Neural cell (in vitro differentiated cells): ENCODE measurements at regions not wholly inside any gene's neighbourhood (a gene's known extent, or its start where the extent isn't known, plus 50 kb on each side); places are given as distances from the start of the nearest gene placed in this dataset.

Source experiments
- H2AFZ ChIP-seq: fragments of 200-600, 300-800 bp; sonication (generic), shearing (Covaris generic); 2 replicates; pipeline ENCODE4 v1.6.0; 2014; ENCODE audit warnings: low read depth, mild to moderate bottlenecking, antibody characterized with exemption, low read length, moderate library complexity
- H3F3A ChIP-seq: fragments of 200-600 bp; shearing (Covaris generic); 2 replicates; pipeline ENCODE4 v1.6.1; 2016; ENCODE audit warnings: mild to moderate bottlenecking, moderate library complexity, mixed read lengths, antibody characterized with exemption, low read length; ENCODE audit not compliant: insufficient read depth, poor library complexity, severe bottlenecking
- H3K27ac ChIP-seq: fragments of 200-600, 300-800 bp; sonication (generic), shearing (Covaris generic); 2 replicates; pipeline ENCODE4 v1.5.1; 2014; ENCODE audit warnings: mild to moderate bottlenecking, low read length, moderate library complexity
- H3K27me3 ChIP-seq: fragments of 300-800, 200-600 bp; sonication (generic), shearing (Covaris generic); 2 replicates; pipeline ENCODE4 v1.6.0; 2014; ENCODE audit warnings: mild to moderate bottlenecking, low read depth, low read length, moderate library complexity; ENCODE audit not compliant: insufficient read depth
- H3K36me3 ChIP-seq: fragments of 300-800, 200-600 bp; sonication (generic), shearing (Covaris generic); 2 replicates; pipeline ENCODE4 v1.5.1; 2014; ENCODE audit warnings: mild to moderate bottlenecking, antibody characterized with exemption, low read length, moderate library complexity; ENCODE audit not compliant: insufficient read depth
- H3K4me2 ChIP-seq: fragments of 300-800, 200-600 bp; sonication (generic), shearing (Covaris generic); 2 replicates; pipeline ENCODE4 v1.6.0; 2014; ENCODE audit warnings: mild to moderate bottlenecking, low read length
- H3K4me3 ChIP-seq: fragments of 300-800, 200-600 bp; sonication (generic), shearing (Covaris generic); 2 replicates; pipeline ENCODE4 v1.5.1; 2014; ENCODE audit warnings: mild to moderate bottlenecking, low read length, moderate library complexity
- H3K79me2 ChIP-seq: fragments of 200-600 bp; shearing (Covaris generic); replicated peaks from 2 replicates; pipeline ENCODE4 v1.6.0; 2014; ENCODE audit warnings: mild to moderate bottlenecking, low read length, moderate library complexity; ENCODE audit not compliant: insufficient read depth
- H3K9ac ChIP-seq: fragments of 300-800, 200-600 bp; sonication (generic), shearing (Covaris generic); 2 replicates; pipeline ENCODE4 v1.6.1; 2016; ENCODE audit warnings: mild to moderate bottlenecking, low read length, mixed read lengths
- H3K9me2 ChIP-seq: fragments of 200-600 bp; shearing (Covaris generic); 2 replicates; pipeline ENCODE4 v1.6.1; 2016; ENCODE audit warnings: mild to moderate bottlenecking, low read length, mixed read lengths; ENCODE audit not compliant: insufficient read depth
- H3K9me3 ChIP-seq: fragments of 200-600, 300-800 bp; sonication (generic), shearing (Covaris generic); 2 replicates; pipeline ENCODE4 v1.6.1; 2016; ENCODE audit warnings: mild to moderate bottlenecking, mixed run types, low read length, moderate library complexity, mixed read lengths
- H4K20me1 ChIP-seq: fragments of 200-600 bp; shearing (Covaris generic); 2 replicates; pipeline ENCODE4 v1.6.1; 2016; ENCODE audit warnings: mild to moderate bottlenecking, mixed run types; ENCODE audit not compliant: insufficient read depth
- CTCF ChIP-seq: fragments of 450-650 bp; IDR thresholded peaks from 2 replicates; pipeline ENCODE4 v1.5.1; 2014; ENCODE audit warnings: antibody characterized with exemption, mild to moderate bottlenecking, moderate library complexity; ENCODE audit not compliant: poor library complexity, severe bottlenecking
- EP300 ChIP-seq: fragments of 450-650 bp; conservative IDR thresholded peaks from 2 replicates; pipeline ENCODE4 v1.6.1; 2014; ENCODE audit warnings: antibody characterized with exemption, mild to moderate bottlenecking, moderate library complexity; ENCODE audit not compliant: poor library complexity, severe bottlenecking
- EZH2 ChIP-seq: fragments of 200-600, 300-800 bp; shearing (Covaris generic), sonication (generic); IDR thresholded peaks from 2 replicates; pipeline ENCODE4 v1.6.1; 2014; ENCODE audit warnings: antibody characterized with exemption, low read length, borderline replicate concordance, mild to moderate bottlenecking; ENCODE audit not compliant: insufficient read depth, poor library complexity, severe bottlenecking
- MXI1 ChIP-seq: fragments of 450-650 bp; conservative IDR thresholded peaks from 2 replicates; pipeline ENCODE4 v1.6.1; 2014; ENCODE audit warnings: antibody characterized with exemption, mild to moderate bottlenecking; ENCODE audit not compliant: poor library complexity, severe bottlenecking
- POLR2AphosphoS5 ChIP-seq: IDR thresholded peaks from 2 replicates; pipeline ENCODE4 v1.6.1; 2012
- RAD21 ChIP-seq: fragments of 450-650 bp; conservative IDR thresholded peaks from 2 replicates; pipeline ENCODE4 v1.6.1; 2014; ENCODE audit warnings: antibody characterized with exemption, mild to moderate bottlenecking, moderate library complexity
- REST ChIP-seq: IDR thresholded peaks from 2 replicates; pipeline ENCODE4 v1.6.1; 2012; ENCODE audit warnings: borderline replicate concordance
- SMC3 ChIP-seq: fragments of 450-650 bp; conservative IDR thresholded peaks from 2 replicates; pipeline ENCODE4 v1.6.1; 2014; ENCODE audit warnings: antibody characterized with exemption, mild to moderate bottlenecking, moderate library complexity; ENCODE audit not compliant: poor library complexity
- TAF1 ChIP-seq: IDR thresholded peaks from 2 replicates; pipeline ENCODE4 v1.6.1; 2012; ENCODE audit warnings: low read depth

GRCh38 chr3:73210759-73211158 is 149.3 kb downstream of the EBLN2 start:
- Histone ChIP-seq H3K4me3 (no peak overlapping the region), H3K27me3 (no peaks in the 10 kb centered on the region), H3F3A (no peaks in the 10 kb centered on the region), H3K9ac (no peak overlapping the region), H3K79me2 (no peaks in the 10 kb centered on the region), H3K27ac (no peak overlapping the region), H3K4me2 (no peak overlapping the region), H3K9me3 (no peaks in the 10 kb centered on the region), H2AFZ (no peak overlapping the region), H3K9me2 (no peaks in the 10 kb centered on the region), H4K20me1 (no peaks in the 10 kb centered on the region), H3K36me3 (no peaks in the 10 kb centered on the region)
- TF ChIP-seq RAD21 (no peak), EP300 (no peak), EZH2 (no peak), MXI1 (no peak), CTCF (no peak), POLR2AphosphoS5 (no peak), TAF1 (no peak)

DNA sequence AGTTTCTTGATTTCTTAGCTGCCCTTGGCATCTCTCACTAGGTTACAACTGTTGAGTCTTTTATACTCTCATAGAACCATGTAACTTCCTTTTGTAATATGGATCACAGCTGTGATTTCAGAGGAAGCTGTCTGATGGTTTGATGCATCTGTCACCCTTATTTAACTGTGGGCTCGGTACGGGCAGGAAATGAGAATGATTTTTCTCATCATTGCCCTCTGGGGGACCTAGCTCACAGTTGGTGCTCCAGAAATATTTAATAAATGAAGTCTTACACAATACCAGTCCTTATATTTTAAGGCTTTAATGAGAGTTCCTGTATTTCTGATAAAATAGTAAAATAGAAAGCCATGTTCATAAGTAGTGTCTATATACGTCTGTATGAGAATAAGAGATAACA is 151.2 kb downstream of the EBLN2 start:
- Histone ChIP-seq H3K4me3 (no peak overlapping the region), H3F3A (no peaks in the 10 kb centered on the region), H3K36me3 (no peaks in the 10 kb centered on the region), H3K27me3 (no peaks in the 10 kb centered on the region), H3K9me2 (no peaks in the 10 kb centered on the region), H3K27ac (no peak overlapping the region), H3K4me2 (no peak overlapping the region), H3K9me3 (no peaks in the 10 kb centered on the region), H3K79me2 (no peaks in the 10 kb centered on the region), H4K20me1 (no peaks in the 10 kb centered on the region), H3K9ac (no peak overlapping the region), H2AFZ (no peak overlapping the region)
- TF ChIP-seq EZH2 = no peak
- no peak for TF ChIP-seq POLR2AphosphoS5
- TF ChIP-seq REST = no peak
- TF ChIP-seq TAF1 = no peak
- no peak for TF ChIP-seq CTCF
- no peak for TF ChIP-seq MXI1
- TF ChIP-seq RAD21 = no peak
- no peak for TF ChIP-seq EP300
- TF ChIP-seq SMC3 = no peak
